ENCODE measurements at regions not wholly inside any gene's neighbourhood (a gene's known extent, or its start where the extent isn't known, plus 50 kb on each side); places are given as distances from the start of the nearest gene placed in this dataset.

- Histone ChIP-seq H3K27me3 (ENCODE audit: low read depth, low read length) (no peaks in the 10 kb centered on the region), H3K4me3 (ENCODE audit: low read depth in 1 of 2, low read length in 2 of 2) (no peak overlapping the region), H3K9me3 (ENCODE audit: control insufficient read depth in 1 of 2, low read length in 2 of 2) (peaks cover 0 to 6% of the 10 kb centered on the region in 2 donors), H3K27ac (ENCODE audit: low read length) (no peak overlapping the region), H3K36me3 (ENCODE audit: control insufficient read depth in 1 of 2, insufficient read depth in 2 of 2, low read length in 2 of 2) (no peaks in the 10 kb centered on the region), H3K4me1 (ENCODE audit: control insufficient read depth in 1 of 2, insufficient read depth in 2 of 2, low read length in 2 of 2) (no peaks in the 10 kb centered on the region)
These were observed 781.7 kb upstream of the GHITM start for GRCh38 chr10:83357627-83358026.

GRCh38 chr10:83367036-83367435 is 772.3 kb upstream of the GHITM start:
- no peaks in the 10 kb centered on the region for H3K9me3 ChIP-seq (ENCODE audit: control insufficient read depth in 1 of 2, low read length in 2 of 2)

GRCh38 chr10:83371696-83372490 is 767.4 kb upstream of the GHITM start:
- no peaks in the 10 kb centered on the region for H3K36me3 ChIP-seq (ENCODE audit: control insufficient read depth in 1 of 2, insufficient read depth in 2 of 2, low read length in 2 of 2)
- H3K27me3 ChIP-seq (ENCODE audit: low read depth, low read length), result no peaks in the 10 kb centered on the region
- no peaks in the 10 kb centered on the region for H3K9me3 ChIP-seq (ENCODE audit: control insufficient read depth in 1 of 2, low read length in 2 of 2)
- no peak overlapping the region for H3K27ac ChIP-seq (ENCODE audit: low read length)
- no peaks in the 10 kb centered on the region for H3K4me1 ChIP-seq (ENCODE audit: control insufficient read depth in 1 of 2, insufficient read depth in 2 of 2, low read length in 2 of 2)
- H3K4me3 ChIP-seq (ENCODE audit: low read depth in 1 of 2, low read length in 2 of 2), result no peak overlapping the region

More at GRCh38 chr10:83367036-83367435, 772.3 kb upstream of the GHITM start:
- H3K27ac ChIP-seq (ENCODE audit: low read length), result no peak overlapping the region
- no peaks in the 10 kb centered on the region for H3K36me3 ChIP-seq (ENCODE audit: control insufficient read depth in 1 of 2, insufficient read depth in 2 of 2, low read length in 2 of 2)
- H3K27me3 ChIP-seq (ENCODE audit: low read depth, low read length), result no peaks in the 10 kb centered on the region
- no peaks in the 10 kb centered on the region for H3K4me1 ChIP-seq (ENCODE audit: control insufficient read depth in 1 of 2, insufficient read depth in 2 of 2, low read length in 2 of 2)
- H3K4me3 ChIP-seq (ENCODE audit: low read depth in 1 of 2, low read length in 2 of 2), result no peak overlapping the region

GRCh38 chr10:83372646-83373045 is 766.7 kb upstream of the GHITM start:
- Histone ChIP-seq H3K4me3 (ENCODE audit: low read depth in 1 of 2, low read length in 2 of 2) (no peak overlapping the region), H3K9me3 (ENCODE audit: control insufficient read depth in 1 of 2, low read length in 2 of 2) (no peaks in the 10 kb centered on the region), H3K27me3 (ENCODE audit: low read depth, low read length) (no peaks in the 10 kb centered on the region), H3K4me1 (ENCODE audit: control insufficient read depth in 1 of 2, insufficient read depth in 2 of 2, low read length in 2 of 2) (no peaks in the 10 kb centered on the region), H3K36me3 (ENCODE audit: control insufficient read depth in 1 of 2, insufficient read depth in 2 of 2, low read length in 2 of 2) (no peaks in the 10 kb centered on the region), H3K27ac (ENCODE audit: low read length) (no peak overlapping the region)

- H3K4me3 ChIP-seq (ENCODE audit: low read depth in 1 of 2, low read length in 2 of 2), result no peak overlapping the region
- no peak overlapping the region for H3K27ac ChIP-seq (ENCODE audit: low read length)
- H3K27me3 ChIP-seq (ENCODE audit: low read depth, low read length), result no peaks in the 10 kb centered on the region
- no peaks in the 10 kb centered on the region for H3K9me3 ChIP-seq (ENCODE audit: control insufficient read depth in 1 of 2, low read length in 2 of 2)
- H3K4me1 ChIP-seq (ENCODE audit: control insufficient read depth in 1 of 2, insufficient read depth in 2 of 2, low read length in 2 of 2), result no peaks in the 10 kb centered on the region
- H3K36me3 ChIP-seq (ENCODE audit: control insufficient read depth in 1 of 2, insufficient read depth in 2 of 2, low read length in 2 of 2), result no peaks in the 10 kb centered on the region
These were observed 765.6 kb upstream of the GHITM start for GRCh38 chr10:83373671-83374070.

- Histone ChIP-seq H3K27me3 (ENCODE audit: low read depth, low read length) (no peaks in the 10 kb centered on the region), H3K4me3 (ENCODE audit: low read depth in 1 of 2, low read length in 2 of 2) (no peak overlapping the region), H3K36me3 (ENCODE audit: control insufficient read depth in 1 of 2, insufficient read depth in 2 of 2, low read length in 2 of 2) (no peaks in the 10 kb centered on the region), H3K9me3 (ENCODE audit: control insufficient read depth in 1 of 2, low read length in 2 of 2) (no peaks in the 10 kb centered on the region), H3K27ac (ENCODE audit: low read length) (no peak overlapping the region), H3K4me1 (ENCODE audit: control insufficient read depth in 1 of 2, insufficient read depth in 2 of 2, low read length in 2 of 2) (no peaks in the 10 kb centered on the region)
These were observed 764.6 kb upstream of the GHITM start for GRCh38 chr10:83374741-83375140.

GRCh38 chr10:83375274-83375673 is 764.0 kb upstream of the GHITM start:
- H3K4me1 ChIP-seq (ENCODE audit: control insufficient read depth in 1 of 2, insufficient read depth in 2 of 2, low read length in 2 of 2), result no peaks in the 10 kb centered on the region
- no peaks in the 10 kb centered on the region for H3K9me3 ChIP-seq (ENCODE audit: control insufficient read depth in 1 of 2, low read length in 2 of 2)
- H3K4me3 ChIP-seq (ENCODE audit: low read depth in 1 of 2, low read length in 2 of 2), result no peak overlapping the region
- H3K27me3 ChIP-seq (ENCODE audit: low read depth, low read length), result no peaks in the 10 kb centered on the region
- H3K27ac ChIP-seq (ENCODE audit: low read length), result no peak overlapping the region
- no peaks in the 10 kb centered on the region for H3K36me3 ChIP-seq (ENCODE audit: control insufficient read depth in 1 of 2, insufficient read depth in 2 of 2, low read length in 2 of 2)

- H3K27ac ChIP-seq (ENCODE audit: low read length), result no peak overlapping the region
- H3K4me3 ChIP-seq (ENCODE audit: low read depth in 1 of 2, low read length in 2 of 2), result no peak overlapping the region
- H3K4me1 ChIP-seq (ENCODE audit: control insufficient read depth in 1 of 2, insufficient read depth in 2 of 2, low read length in 2 of 2), result no peaks in the 10 kb centered on the region
- no peaks in the 10 kb centered on the region for H3K27me3 ChIP-seq (ENCODE audit: low read depth, low read length)
- no peaks in the 10 kb centered on the region for H3K9me3 ChIP-seq (ENCODE audit: control insufficient read depth in 1 of 2, low read length in 2 of 2)
- H3K36me3 ChIP-seq (ENCODE audit: control insufficient read depth in 1 of 2, insufficient read depth in 2 of 2, low read length in 2 of 2), result no peaks in the 10 kb centered on the region
These were observed 741.5 kb upstream of the GHITM start for GRCh38 chr10:83397806-83398205.

- no peaks in the 10 kb centered on the region for H3K27me3 ChIP-seq (ENCODE audit: low read depth, low read length)
- H3K9me3 ChIP-seq (ENCODE audit: control insufficient read depth in 1 of 2, low read length in 2 of 2), result no peaks in the 10 kb centered on the region
- H3K4me1 ChIP-seq (ENCODE audit: control insufficient read depth in 1 of 2, insufficient read depth in 2 of 2, low read length in 2 of 2), result no peaks in the 10 kb centered on the region
- H3K36me3 ChIP-seq (ENCODE audit: control insufficient read depth in 1 of 2, insufficient read depth in 2 of 2, low read length in 2 of 2), result no peaks in the 10 kb centered on the region
- no peak overlapping the region for H3K27ac ChIP-seq (ENCODE audit: low read length)
- no peak overlapping the region for H3K4me3 ChIP-seq (ENCODE audit: low read depth in 1 of 2, low read length in 2 of 2)
These were observed 728.7 kb upstream of the GHITM start for GRCh38 chr10:83410570-83410969.

GRCh38 chr10:83425306-83425705 is 714.0 kb upstream of the GHITM start:
- H3K36me3 ChIP-seq (ENCODE audit: control insufficient read depth in 1 of 2, insufficient read depth in 2 of 2, low read length in 2 of 2), result no peaks in the 10 kb centered on the region
- H3K4me3 ChIP-seq (ENCODE audit: low read depth in 1 of 2, low read length in 2 of 2), result no peak overlapping the region
- H3K9me3 ChIP-seq (ENCODE audit: control insufficient read depth in 1 of 2, low read length in 2 of 2), result no peaks in the 10 kb centered on the region
- no peaks in the 10 kb centered on the region for H3K4me1 ChIP-seq (ENCODE audit: control insufficient read depth in 1 of 2, insufficient read depth in 2 of 2, low read length in 2 of 2)
- H3K27ac ChIP-seq (ENCODE audit: low read length), result no peak overlapping the region
- no peaks in the 10 kb centered on the region for H3K27me3 ChIP-seq (ENCODE audit: low read depth, low read length)

GRCh38 chr10:83427101-83427500 is 712.2 kb upstream of the GHITM start:
- H3K4me1 ChIP-seq (ENCODE audit: control insufficient read depth in 1 of 2, insufficient read depth in 2 of 2, low read length in 2 of 2), result no peaks in the 10 kb centered on the region
- H3K4me3 ChIP-seq (ENCODE audit: low read depth in 1 of 2, low read length in 2 of 2), result no peak overlapping the region
- no peaks in the 10 kb centered on the region for H3K27me3 ChIP-seq (ENCODE audit: low read depth, low read length)
- H3K9me3 ChIP-seq (ENCODE audit: control insufficient read depth in 1 of 2, low read length in 2 of 2), result no peaks in the 10 kb centered on the region
- no peaks in the 10 kb centered on the region for H3K36me3 ChIP-seq (ENCODE audit: control insufficient read depth in 1 of 2, insufficient read depth in 2 of 2, low read length in 2 of 2)
- H3K27ac ChIP-seq (ENCODE audit: low read length), result no peak overlapping the region

Measured in muscle layer of duodenum (tissue), 2 donors.